HFF-Myc (cell line): ENCODE measurements at regions not wholly inside any gene's neighbourhood (a gene's known extent, or its start where the extent isn't known, plus 50 kb on each side); places are given as distances from the start of the nearest gene placed in this dataset.
A peak's percentile ranks its signal among the peaks of the same experiment; 100 is the strongest.
"Not testable (repeated sequence)": the region's sequence is repeated elsewhere in the genome, so short reads cannot be mapped to it uniquely, and the experiment has no call there.

ENCODE experiments used
- DNase-seq: peaks from one replicate; pipeline ENCODE4 v3.0.0-alpha.2; 2011; ENCODE audit warnings: low read depth; ENCODE audit errors: extremely low read depth
- H3K4me3 ChIP-seq: replicated peaks from 2 replicates; pipeline ENCODE4 v1.5.1; 2011; ENCODE audit warnings: low read depth, mild to moderate bottlenecking, control low read depth, low read length
- TF ChIP-seq, protein P1 (sequence below): IDR thresholded peaks from 2 replicates; pipeline ENCODE4 v1.5.1; 2012; ENCODE audit warnings: mild to moderate bottlenecking, low read depth, low read length, control low read depth; ENCODE audit errors: missing control alignments

DNA sequence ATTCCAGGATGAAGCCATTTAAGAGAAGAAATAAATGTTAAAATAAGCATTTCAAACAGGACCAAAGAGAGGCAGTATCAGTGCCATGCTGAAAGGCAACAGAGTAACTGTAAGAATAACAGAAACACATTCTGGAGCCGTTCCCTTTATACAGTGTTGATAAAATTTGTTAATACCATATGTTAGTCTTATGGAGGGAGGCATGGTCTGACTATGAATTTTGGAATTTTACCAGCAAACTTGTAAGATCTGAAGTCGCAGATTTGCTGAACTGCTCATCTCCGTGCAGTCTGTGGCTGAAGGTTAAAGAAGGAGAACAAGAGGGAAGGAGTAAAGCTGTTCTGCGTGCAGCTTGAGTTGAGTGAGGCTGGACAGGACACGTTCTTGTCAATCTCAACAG, 508.4 kb downstream of the NFIB start:
- no peak overlapping the region for H3K4me3 ChIP-seq
- TF ChIP-seq, protein P1, sequence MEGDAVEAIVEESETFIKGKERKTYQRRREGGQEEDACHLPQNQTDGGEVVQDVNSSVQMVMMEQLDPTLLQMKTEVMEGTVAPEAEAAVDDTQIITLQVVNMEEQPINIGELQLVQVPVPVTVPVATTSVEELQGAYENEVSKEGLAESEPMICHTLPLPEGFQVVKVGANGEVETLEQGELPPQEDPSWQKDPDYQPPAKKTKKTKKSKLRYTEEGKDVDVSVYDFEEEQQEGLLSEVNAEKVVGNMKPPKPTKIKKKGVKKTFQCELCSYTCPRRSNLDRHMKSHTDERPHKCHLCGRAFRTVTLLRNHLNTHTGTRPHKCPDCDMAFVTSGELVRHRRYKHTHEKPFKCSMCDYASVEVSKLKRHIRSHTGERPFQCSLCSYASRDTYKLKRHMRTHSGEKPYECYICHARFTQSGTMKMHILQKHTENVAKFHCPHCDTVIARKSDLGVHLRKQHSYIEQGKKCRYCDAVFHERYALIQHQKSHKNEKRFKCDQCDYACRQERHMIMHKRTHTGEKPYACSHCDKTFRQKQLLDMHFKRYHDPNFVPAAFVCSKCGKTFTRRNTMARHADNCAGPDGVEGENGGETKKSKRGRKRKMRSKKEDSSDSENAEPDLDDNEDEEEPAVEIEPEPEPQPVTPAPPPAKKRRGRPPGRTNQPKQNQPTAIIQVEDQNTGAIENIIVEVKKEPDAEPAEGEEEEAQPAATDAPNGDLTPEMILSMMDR = no peak
- no peak for DNase-seq

DNA sequence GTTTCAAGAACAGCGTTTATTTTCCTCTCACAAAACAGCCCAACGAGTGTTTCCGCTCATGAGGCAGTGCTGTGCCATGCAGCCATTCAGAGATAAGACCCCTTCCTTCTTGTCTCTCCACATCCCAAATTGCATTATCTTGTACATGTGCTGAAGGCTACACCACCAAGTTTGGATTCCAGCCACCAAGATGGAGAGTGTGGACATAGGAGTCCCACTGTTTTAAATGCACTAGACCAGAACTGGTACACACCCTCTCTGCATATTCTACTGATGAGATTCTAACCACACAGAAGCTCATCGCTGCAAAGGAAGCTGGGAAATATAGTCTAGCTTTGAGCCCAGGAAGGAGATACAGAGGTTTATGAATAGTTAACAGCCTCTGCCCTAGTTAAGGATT, 509.4 kb downstream of the NFIB start:
- TF ChIP-seq, protein P1 = no peak

GRCh38 chr9:13800776-13801175, 513.2 kb downstream of the NFIB start:
- TF ChIP-seq, protein P1 = no peak
- no peak for DNase-seq
- no peak overlapping the region for H3K4me3 ChIP-seq

More for the DNA sequence above, 509.4 kb downstream of the NFIB start:
- no peak for DNase-seq
- H3K4me3 ChIP-seq = no peak overlapping the region

GRCh38 chr9:13797701-13798100, 516.2 kb downstream of the NFIB start:
- not testable (repeated sequence) for H3K4me3 ChIP-seq, DNase-seq

DNA sequence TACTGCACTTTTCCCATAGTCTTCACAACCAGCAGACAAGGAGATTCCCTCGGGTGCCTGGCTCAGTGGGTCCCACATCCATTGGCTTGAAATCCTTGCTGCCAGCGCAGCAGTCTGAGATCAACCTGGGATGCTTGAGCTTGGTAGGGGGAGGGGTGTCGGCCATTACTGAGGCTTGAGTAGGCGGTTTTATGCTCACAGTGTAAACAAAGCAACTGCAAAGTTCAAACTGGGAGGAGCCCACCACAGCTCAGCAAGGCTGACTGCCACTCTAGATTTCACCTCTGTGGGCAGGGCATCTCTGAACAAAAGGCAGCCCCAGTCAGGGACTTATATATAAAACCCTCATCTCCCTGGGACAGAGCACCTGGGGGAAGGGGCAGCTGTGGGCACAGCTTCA, 512.3 kb upstream of the MPDZ start:
- DNase-seq = no peak
- TF ChIP-seq, protein P1 = no peak
- H3K4me3 ChIP-seq = no peak overlapping the region

GRCh38 chr9:13790055-13790454, 510.6 kb upstream of the MPDZ start:
- TF ChIP-seq, protein P1 = no peak
- no peak for DNase-seq
- no peak overlapping the region for H3K4me3 ChIP-seq

DNA sequence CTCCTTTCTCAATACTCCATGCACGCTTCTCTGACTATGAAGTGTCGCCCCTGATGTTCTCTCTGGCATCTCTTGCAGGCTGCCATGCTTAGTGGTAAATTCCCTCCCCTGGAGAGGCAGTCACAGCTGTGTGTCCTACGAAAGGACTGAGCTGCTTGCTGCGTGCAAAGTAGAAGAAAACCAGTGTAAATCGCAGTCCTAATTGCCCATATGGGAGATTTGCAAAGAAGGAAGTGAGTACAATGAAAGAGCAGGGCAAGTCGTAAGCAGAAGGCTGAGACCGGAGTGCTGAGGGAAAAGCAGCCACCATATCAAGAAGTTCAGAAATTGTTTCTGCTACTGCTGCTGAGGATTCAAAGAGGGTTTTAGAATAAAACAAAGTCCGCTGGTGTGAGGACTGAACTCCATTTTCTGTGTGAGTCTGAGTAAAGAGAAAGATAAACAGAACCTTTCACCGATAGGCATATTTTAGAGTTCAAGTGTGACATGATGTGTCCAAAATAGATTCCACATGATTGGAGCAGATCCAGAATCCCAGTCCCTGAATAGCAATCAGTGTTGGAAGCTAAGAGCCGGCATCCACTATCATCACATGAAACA, 507.8 kb upstream of the MPDZ start:
- H3K4me3 ChIP-seq = no peak overlapping the region
- TF ChIP-seq, protein P1 = no peak
- DNase-seq = peak; percentile 30
